Osteocyte (in vitro differentiated cells): ENCODE measurements at regions not wholly inside any gene's neighbourhood (a gene's known extent, or its start where the extent isn't known, plus 50 kb on each side); places are given as distances from the start of the nearest gene placed in this dataset.

ENCODE experiments used
- DNase-seq: peaks from one replicate; pipeline ENCODE4 v3.0.0; 2021; ENCODE audit warnings: mixed read lengths; ENCODE audit not compliant: unreplicated experiment; ENCODE audit errors: extremely low spot score
- H3K27ac Mint-ChIP-seq: one replicate; pipeline ENCODE4 v1.8.0; 2021; ENCODE audit warnings: mild to moderate bottlenecking, mixed read lengths; ENCODE audit not compliant: unreplicated experiment
- H3K27me3 Mint-ChIP-seq: one replicate; pipeline ENCODE4 v1.8.0; 2021; ENCODE audit warnings: mixed read lengths; ENCODE audit not compliant: unreplicated experiment
- H3K36me3 Mint-ChIP-seq: one replicate; pipeline ENCODE4 v1.8.0; 2021; ENCODE audit warnings: mixed read lengths; ENCODE audit not compliant: unreplicated experiment
- H3K4me1 Mint-ChIP-seq: one replicate; pipeline ENCODE4 v1.8.0; 2021; ENCODE audit warnings: mixed read lengths; ENCODE audit not compliant: unreplicated experiment
- H3K4me3 Mint-ChIP-seq: one replicate; pipeline ENCODE4 v1.8.0; 2021; ENCODE audit warnings: mild to moderate bottlenecking, moderate library complexity, mixed read lengths; ENCODE audit not compliant: unreplicated experiment
- H3K9me3 Mint-ChIP-seq: one replicate; pipeline ENCODE4 v1.8.0; 2021; ENCODE audit warnings: mixed read lengths; ENCODE audit not compliant: unreplicated experiment
- CTCF ChIP-seq: fragments of 200-600 bp; sonication (generic); IDR thresholded peaks from 2 replicates; pipeline ENCODE4 v1.5.0; 2021; ENCODE audit warnings: antibody characterized with exemption, mild to moderate bottlenecking, moderate library complexity

- H3K27ac Mint-ChIP-seq = no peak overlapping the region
- no peak for DNase-seq
- peaks cover 3% of the 10 kb centered on the region for H3K27me3 Mint-ChIP-seq
- TF ChIP-seq CTCF = no peak
- no peaks in the 10 kb centered on the region for H3K9me3 Mint-ChIP-seq
- no peak overlapping the region for H3K4me3 Mint-ChIP-seq
- H3K4me1 Mint-ChIP-seq = no peaks in the 10 kb centered on the region
- H3K36me3 Mint-ChIP-seq = no peaks in the 10 kb centered on the region
Measured at GRCh38 chr18:40035966-40036365, 1919.1 kb upstream of the PIK3C3 start.

GRCh38 chr18:40032076-40032475 lies 1923.0 kb upstream of the PIK3C3 start:
- no peak for TF ChIP-seq CTCF

GRCh38 chr18:40031435-40031834 lies 1923.6 kb upstream of the PIK3C3 start:
- H3K27ac Mint-ChIP-seq = no peak overlapping the region
- no peaks in the 10 kb centered on the region for H3K36me3 Mint-ChIP-seq
- H3K4me3 Mint-ChIP-seq = no peak overlapping the region
- no peak for DNase-seq
- peaks cover 6% of the 10 kb centered on the region for H3K27me3 Mint-ChIP-seq
- H3K9me3 Mint-ChIP-seq = no peaks in the 10 kb centered on the region
- TF ChIP-seq CTCF = no peak
- H3K4me1 Mint-ChIP-seq = no peaks in the 10 kb centered on the region

More at GRCh38 chr18:40032076-40032475, 1923.0 kb upstream of the PIK3C3 start:
- Mint-ChIP-seq H3K36me3 (no peaks in the 10 kb centered on the region), H3K9me3 (no peaks in the 10 kb centered on the region), H3K27me3 (peaks cover 6% of the 10 kb centered on the region), H3K4me3 (no peak overlapping the region), H3K4me1 (no peaks in the 10 kb centered on the region), H3K27ac (no peak overlapping the region)
- no peak for DNase-seq

- peaks cover 23% of the 10 kb centered on the region for H3K27me3 Mint-ChIP-seq
- TF ChIP-seq CTCF = no peak
- no peak overlapping the region for H3K27ac Mint-ChIP-seq
- no peaks in the 10 kb centered on the region for H3K9me3 Mint-ChIP-seq
- no peaks in the 10 kb centered on the region for H3K4me1 Mint-ChIP-seq
- DNase-seq = no peak
- H3K36me3 Mint-ChIP-seq = no peaks in the 10 kb centered on the region
- H3K4me3 Mint-ChIP-seq = no peak overlapping the region
Measured at GRCh38 chr18:40019797-40020392, 1935.1 kb upstream of the PIK3C3 start.

- no peaks in the 10 kb centered on the region for H3K9me3 Mint-ChIP-seq
- no peak for DNase-seq
- H3K27ac Mint-ChIP-seq = no peak overlapping the region
- no peak overlapping the region for H3K4me3 Mint-ChIP-seq
- H3K36me3 Mint-ChIP-seq = no peaks in the 10 kb centered on the region
- H3K27me3 Mint-ChIP-seq = peaks cover 23% of the 10 kb centered on the region
- no peak for TF ChIP-seq CTCF
- peaks cover 5% of the 10 kb centered on the region for H3K4me1 Mint-ChIP-seq
Measured at GRCh38 chr18:40018266-40018665, 1936.8 kb upstream of the PIK3C3 start.
